NCI-H2081 (cell line): ENCODE measurements at regions not wholly inside any gene's neighbourhood (a gene's known extent, or its start where the extent isn't known, plus 50 kb on each side); places are given as distances from the start of the nearest gene placed in this dataset.
"Not testable (repeated sequence)": the region's sequence is repeated elsewhere in the genome, so short reads cannot be mapped to it uniquely, and the experiment has no call there.

Experiments used
- DNase-seq, 2 experiments: peaks; one replicate each; lab custom pipeline; 2025; lab: John Stamatoyannopoulos, UW

DNA sequence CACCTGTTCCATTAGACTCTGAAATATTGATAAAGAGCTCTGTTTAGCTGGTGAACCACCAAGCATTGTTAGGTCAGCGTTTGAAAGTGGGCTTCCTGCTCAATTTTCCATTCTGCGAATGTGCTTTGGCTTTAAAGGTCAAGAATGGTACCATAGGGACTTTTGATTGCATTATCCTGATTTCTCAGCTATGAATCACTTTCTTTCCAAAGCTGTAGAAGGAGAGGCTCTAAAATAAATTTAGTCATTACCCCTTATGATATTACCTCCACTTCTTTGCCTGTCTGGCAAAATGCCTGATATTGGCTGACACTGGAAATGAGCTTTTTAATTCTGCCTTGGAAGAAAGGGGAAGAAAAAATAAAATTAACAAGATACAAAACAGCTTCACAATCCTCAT is 237.2 kb upstream of the CTNND2 start:
- no peak for DNase-seq

GRCh38 chr5:12133520-12133919 is 229.3 kb upstream of the CTNND2 start:
- DNase-seq = no peak

- not testable (repeated sequence) for DNase-seq
Measured at GRCh38 chr5:12131020-12131419, 226.8 kb upstream of the CTNND2 start.

- no peak for DNase-seq
Measured at GRCh38 chr5:12125895-12126294, 221.6 kb upstream of the CTNND2 start.

DNA sequence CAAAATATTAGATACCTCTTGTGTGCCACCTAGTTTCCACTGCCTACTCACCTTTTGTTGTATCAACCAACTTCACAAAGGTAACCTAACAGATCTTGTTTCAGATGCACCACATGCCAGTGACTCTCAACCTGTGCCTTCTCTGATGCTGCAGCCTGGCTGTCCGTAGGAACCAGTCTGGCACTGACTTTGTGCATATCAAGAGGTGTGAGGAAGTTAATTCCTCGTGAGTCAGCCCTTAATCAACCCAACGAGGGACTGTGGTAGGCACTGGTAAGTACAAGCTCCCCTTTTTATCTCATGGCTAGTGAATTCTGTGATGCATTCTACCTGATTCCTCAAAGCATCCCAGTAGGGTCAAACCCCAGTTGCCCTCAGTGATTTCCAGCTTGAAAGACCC is 215.4 kb upstream of the CTNND2 start:
- DNase-seq = no peak

GRCh38 chr5:12114075-12114474 is 209.8 kb upstream of the CTNND2 start:
- no peak for DNase-seq

GRCh38 chr5:12113062-12113461 is 208.8 kb upstream of the CTNND2 start:
- DNase-seq = no peak

GRCh38 chr5:12111261-12111660 is 207.0 kb upstream of the CTNND2 start:
- DNase-seq = no peak

- no peak for DNase-seq
Measured at GRCh38 chr5:12110629-12111028, 206.4 kb upstream of the CTNND2 start.

DNA sequence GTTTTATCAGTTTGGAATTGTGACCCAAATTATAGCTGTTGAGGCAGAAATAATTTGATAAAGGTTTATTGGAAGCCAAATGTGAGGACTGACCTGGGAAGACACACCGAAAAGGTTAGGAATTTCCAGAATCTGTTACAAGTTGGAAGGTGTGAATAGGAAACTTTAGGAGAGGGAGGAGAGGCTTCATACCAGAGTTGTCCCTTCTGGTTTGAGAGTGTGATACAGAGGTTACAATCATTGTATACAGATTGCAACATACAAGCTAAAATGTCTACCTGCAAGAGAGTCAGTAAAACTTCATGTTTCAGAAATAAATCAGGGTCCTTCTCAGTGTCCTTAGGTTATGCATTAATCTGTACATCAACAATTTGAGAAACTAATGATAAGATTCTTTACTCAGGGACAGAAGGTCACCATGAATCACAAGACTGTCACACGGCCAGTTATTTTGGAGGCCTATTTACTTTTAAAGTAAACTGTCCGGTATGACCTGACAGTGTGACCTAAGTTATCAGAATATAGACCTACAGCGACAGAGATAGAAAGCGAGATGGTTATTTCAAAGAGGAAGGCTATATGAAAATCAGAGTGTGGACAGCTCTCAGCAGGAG is 204.9 kb upstream of the CTNND2 start:
- DNase-seq = no peak

GRCh38 chr5:12102151-12102550 is 197.9 kb upstream of the CTNND2 start:
- DNase-seq = no peak

- DNase-seq = no peak
Measured at GRCh38 chr5:12100542-12100941, 196.3 kb upstream of the CTNND2 start.

GRCh38 chr5:12099296-12099695 is 195.1 kb upstream of the CTNND2 start:
- no peak for DNase-seq

DNA sequence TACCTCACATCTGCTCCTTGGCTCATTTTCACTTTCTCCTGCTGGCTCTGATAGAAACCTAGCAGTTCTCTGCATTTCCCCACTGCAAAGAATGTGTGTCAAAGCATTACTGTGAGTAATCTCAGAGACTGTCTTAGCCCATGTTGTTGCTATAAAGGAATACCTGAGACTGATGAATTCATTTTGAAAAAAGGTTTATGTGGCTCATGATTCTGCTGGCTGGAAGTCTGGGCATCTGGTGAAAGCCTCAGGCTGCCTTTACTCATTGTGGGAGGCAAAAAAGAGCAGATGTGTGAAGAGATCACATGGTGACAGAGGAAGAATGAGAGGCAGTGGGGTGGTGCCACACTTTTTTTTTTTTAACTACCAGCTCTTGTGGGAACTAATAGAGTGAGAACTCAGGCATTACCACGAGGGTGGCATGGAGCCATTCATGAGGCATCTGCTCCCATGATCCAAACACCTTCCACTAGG is 191.6 kb upstream of the CTNND2 start:
- no peak for DNase-seq

DNA sequence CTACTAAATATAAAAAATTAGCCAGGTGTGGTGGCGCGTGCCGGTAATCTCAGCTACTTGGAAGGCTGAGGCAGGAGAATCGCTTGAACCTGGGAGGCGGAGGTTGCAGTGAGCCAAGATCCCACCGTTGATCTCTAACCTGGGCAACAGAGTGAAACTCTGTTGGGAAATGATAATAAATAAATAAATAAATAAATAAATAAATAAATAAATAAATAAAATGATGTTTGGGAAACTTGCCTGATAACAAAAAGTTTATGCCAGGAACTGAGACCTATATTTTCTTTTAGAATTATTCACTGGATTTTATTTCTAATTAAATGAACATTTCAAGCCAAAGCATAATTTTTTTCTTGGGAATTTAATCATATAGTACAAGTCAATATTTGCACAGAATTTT is 189.3 kb upstream of the CTNND2 start:
- no peak for DNase-seq

DNA sequence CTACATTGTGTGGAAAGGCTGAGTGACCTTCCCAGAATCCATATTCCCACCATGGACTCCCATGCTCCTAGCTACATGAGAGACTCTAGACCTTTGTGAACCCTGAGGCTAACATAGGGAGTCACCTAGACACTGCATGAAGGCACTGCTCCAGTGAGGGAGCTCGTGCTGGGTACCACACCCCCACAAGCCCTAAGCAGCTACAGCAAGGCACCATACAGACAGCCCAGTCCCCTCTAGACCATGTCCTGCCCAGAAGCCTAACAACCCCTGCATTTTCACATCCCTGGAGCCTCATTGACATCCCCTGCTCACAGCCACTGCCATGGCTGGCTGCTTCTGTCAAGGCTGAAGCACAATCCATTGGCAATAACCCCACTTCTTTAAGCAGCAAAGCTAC is 176.5 kb upstream of the CTNND2 start:
- no peak for DNase-seq

GRCh38 chr5:12078286-12078685 is 174.0 kb upstream of the CTNND2 start:
- not testable (repeated sequence) for DNase-seq

DNA sequence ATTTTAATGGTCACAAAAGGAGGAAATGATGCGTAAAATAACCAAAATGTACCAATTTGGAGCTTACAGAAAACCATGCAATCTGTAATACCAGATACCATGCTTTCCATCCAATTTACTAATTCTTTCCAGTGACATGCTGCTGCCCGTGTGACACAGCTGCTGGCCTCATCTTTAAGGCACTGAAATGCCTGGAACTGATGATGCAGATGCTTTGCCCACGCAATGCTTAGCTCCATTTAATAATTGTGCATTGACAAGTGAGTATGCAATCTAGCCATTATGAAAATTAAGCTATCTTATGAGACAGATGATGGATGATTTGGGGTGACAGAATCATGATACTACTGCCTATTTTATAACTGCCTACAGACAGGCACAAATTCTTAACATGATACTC is 169.2 kb upstream of the CTNND2 start:
- DNase-seq = no peak

- DNase-seq = no peak
Measured at GRCh38 chr5:12072441-12072840, 168.2 kb upstream of the CTNND2 start.

- DNase-seq = no peak
Measured at GRCh38 chr5:12071455-12071854, 167.2 kb upstream of the CTNND2 start.

- peak; percentile 66 to 84 for DNase-seq
Measured at GRCh38 chr5:12023614-12024241, 119.5 kb upstream of the CTNND2 start.

DNA sequence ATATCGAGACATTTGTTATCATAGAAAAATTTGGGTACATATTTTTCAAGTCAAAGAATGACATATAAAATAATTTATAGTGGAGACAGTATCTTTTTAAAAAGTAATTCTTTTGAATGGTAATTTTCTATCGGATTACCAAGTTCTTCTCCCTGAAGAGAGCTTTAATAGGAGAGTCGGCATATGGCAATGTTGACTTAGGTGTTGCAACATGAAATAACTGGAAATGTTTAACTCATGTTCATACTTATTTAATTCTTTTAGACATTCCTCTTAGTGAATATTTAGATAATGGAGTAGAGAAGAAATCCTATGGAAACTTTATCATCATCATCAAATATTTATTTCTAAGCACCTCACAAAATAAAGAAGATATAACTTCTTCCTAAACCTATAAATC is 118.2 kb upstream of the CTNND2 start:
- DNase-seq = no peak

- no peak for DNase-seq
Measured at GRCh38 chr5:12019306-12019705, 115.1 kb upstream of the CTNND2 start.

- no peak for DNase-seq
Measured at GRCh38 chr5:12017007-12017406, 112.8 kb upstream of the CTNND2 start.
